Activated naive CD8-positive, alpha-beta T cell treated with anti-CD3 and anti-CD28 coated beads, Interleukin-2, amount 10 ng/mL, durations not matched to agents 7 days and 5 days (primary cell): ENCODE measurements at regions not wholly inside any gene's neighbourhood (a gene's known extent, or its start where the extent isn't known, plus 50 kb on each side); places are given as distances from the start of the nearest gene placed in this dataset.

ENCODE experiments used
- ATAC-seq: fragments of 150-1000 bp; cut with Tn5 transposase; one replicate; pipeline ENCODE4 v1.10.0; 2021; ENCODE audit warnings: low read depth, moderate library complexity
- POLR2A ChIA-PET: fragments of 350-600 bp; sonication (Branson Sonifier 250); formaldehyde crosslinking; loops from one replicate; lab custom pipeline; 2021; ENCODE audit warnings: antibody characterized with exemption; lab: Charles Lee
- DNase-seq: peaks from one replicate; pipeline ENCODE4 v3.0.0; 2021
- H3K27ac Mint-ChIP-seq: one replicate; pipeline ENCODE4 v1.8.0; 2022; ENCODE audit warnings: mild to moderate bottlenecking, mixed read lengths
- H3K27me3 Mint-ChIP-seq: one replicate; pipeline ENCODE4 v1.8.0; 2022; ENCODE audit warnings: mild to moderate bottlenecking, moderate library complexity, mixed read lengths
- H3K36me3 Mint-ChIP-seq: one replicate; pipeline ENCODE4 v1.8.0; 2021; ENCODE audit warnings: mild to moderate bottlenecking, mixed read lengths
- H3K4me1 Mint-ChIP-seq: one replicate; pipeline ENCODE4 v1.8.0; 2021; ENCODE audit warnings: mixed read lengths
- H3K4me3 Mint-ChIP-seq: one replicate; pipeline ENCODE4 v1.8.0; 2022; ENCODE audit warnings: mild to moderate bottlenecking, moderate library complexity, mixed read lengths
- H3K9me3 Mint-ChIP-seq: one replicate; pipeline ENCODE4 v1.8.0; 2021; ENCODE audit warnings: mixed read lengths

DNA sequence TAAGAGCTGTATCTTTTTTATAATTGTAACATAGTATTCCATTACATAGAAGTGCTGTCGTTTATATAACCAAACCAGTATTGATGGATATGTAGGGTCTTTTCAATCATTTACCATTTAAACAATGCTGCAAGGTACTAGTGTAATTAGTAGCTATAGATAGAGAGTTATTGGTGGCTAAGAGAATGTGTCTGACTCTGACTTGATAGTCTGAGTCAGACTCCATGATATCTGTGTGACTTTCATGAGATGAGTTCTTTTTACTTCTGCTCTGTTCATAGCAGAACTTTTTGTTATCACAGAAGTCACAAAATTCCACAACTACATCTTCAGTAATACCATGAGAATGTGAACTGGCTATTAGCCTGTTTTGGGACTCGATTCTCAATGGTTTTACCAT lies 150.6 kb downstream of the FHIP1A start:
- ATAC-seq = no peak
- peaks cover 47% of the 10 kb centered on the region for H3K27me3 Mint-ChIP-seq
- POLR2A ChIA-PET = no interaction called here
- DNase-seq = no peak
- no peaks in the 10 kb centered on the region for H3K36me3 Mint-ChIP-seq
- H3K27ac Mint-ChIP-seq = no peak overlapping the region
- H3K9me3 Mint-ChIP-seq = no peaks in the 10 kb centered on the region
- H3K4me1 Mint-ChIP-seq = peaks cover 5% of the 10 kb centered on the region
- H3K4me3 Mint-ChIP-seq = no peak overlapping the region

DNA sequence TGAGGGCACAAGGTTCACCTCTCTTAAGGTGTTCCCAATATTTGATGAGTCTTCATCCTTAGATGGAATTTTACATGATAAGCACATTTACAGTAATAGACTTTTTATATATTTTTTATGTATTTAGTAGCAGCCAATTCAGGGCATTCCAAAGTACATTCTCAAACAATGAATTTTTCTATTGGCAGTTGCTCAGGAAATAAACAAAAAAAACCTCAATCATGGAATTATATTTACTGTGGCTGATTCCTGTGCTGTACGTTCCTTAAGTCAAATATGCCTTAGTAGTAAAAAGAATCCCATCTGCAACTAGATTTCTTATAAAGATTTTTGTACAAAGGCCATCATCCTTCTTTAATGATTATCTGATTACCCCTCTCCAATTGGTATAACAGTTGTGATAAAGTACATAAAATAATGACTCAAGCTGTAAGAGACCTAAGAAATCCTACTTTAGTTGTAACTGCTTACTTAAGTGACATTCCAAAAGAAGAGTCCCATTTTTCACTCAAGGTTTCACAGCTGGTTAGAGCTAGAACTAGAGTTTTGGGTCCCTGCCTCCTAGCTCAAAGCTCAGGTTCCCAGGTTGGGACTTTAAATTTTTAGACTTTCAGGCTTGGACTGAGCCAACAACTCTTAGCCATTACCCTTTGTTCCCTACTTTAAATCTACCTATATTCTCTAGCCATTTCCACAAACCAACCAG lies 152.7 kb downstream of the FHIP1A start:
- Mint-ChIP-seq H3K4me3 (no peak overlapping the region), H3K9me3 (no peaks in the 10 kb centered on the region), H3K27ac (no peak overlapping the region), H3K4me1 (peaks cover 4% of the 10 kb centered on the region), H3K27me3 (peaks cover 41% of the 10 kb centered on the region), H3K36me3 (no peaks in the 10 kb centered on the region)
- POLR2A ChIA-PET = no interaction called here
- ATAC-seq (no peak), DNase-seq (no peak)

DNA sequence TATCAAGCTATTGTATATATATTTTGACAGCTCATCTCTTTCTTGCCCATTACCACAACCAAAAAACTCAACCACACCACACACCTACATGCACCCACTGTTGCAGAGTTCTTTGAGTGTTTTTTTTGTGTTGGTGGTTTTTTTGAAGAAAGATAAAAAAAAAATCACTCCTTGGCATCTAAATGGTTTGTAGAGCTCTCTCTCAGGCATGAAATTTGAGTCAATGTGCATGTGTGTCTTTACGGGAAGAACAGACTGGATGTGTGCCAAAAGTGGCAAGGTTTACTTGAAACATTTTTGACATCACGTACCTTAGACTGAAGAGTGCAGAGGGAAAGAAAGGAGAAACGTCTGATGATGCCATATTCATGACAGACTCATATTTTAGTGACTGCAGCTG lies 154.2 kb downstream of the FHIP1A start:
- H3K36me3 Mint-ChIP-seq = no peaks in the 10 kb centered on the region
- peaks cover 36% of the 10 kb centered on the region for H3K27me3 Mint-ChIP-seq
- DNase-seq = no peak
- H3K4me3 Mint-ChIP-seq = no peak overlapping the region
- POLR2A ChIA-PET = no interaction called here
- no peaks in the 10 kb centered on the region for H3K9me3 Mint-ChIP-seq
- H3K27ac Mint-ChIP-seq = no peak overlapping the region
- H3K4me1 Mint-ChIP-seq = peaks cover 4% of the 10 kb centered on the region
- ATAC-seq = no peak

- Mint-ChIP-seq H3K27ac (no peak overlapping the region), H3K4me1 (peaks cover 4% of the 10 kb centered on the region), H3K9me3 (no peaks in the 10 kb centered on the region), H3K4me3 (no peak overlapping the region), H3K27me3 (peaks cover 33% of the 10 kb centered on the region), H3K36me3 (no peaks in the 10 kb centered on the region)
- ATAC-seq (no peak), DNase-seq (no peak)
- POLR2A ChIA-PET = no interaction called here
These were observed 155.3 kb downstream of the FHIP1A start for GRCh38 chr4:151564321-151564720.

GRCh38 chr4:151565583-151565982 lies 156.6 kb downstream of the FHIP1A start:
- Mint-ChIP-seq H3K4me3 (no peak overlapping the region), H3K27me3 (peaks cover 29% of the 10 kb centered on the region), H3K27ac (no peak overlapping the region), H3K36me3 (no peaks in the 10 kb centered on the region), H3K4me1 (peaks cover 4% of the 10 kb centered on the region), H3K9me3 (no peaks in the 10 kb centered on the region)
- DNase-seq (no peak), ATAC-seq (no peak)
- POLR2A ChIA-PET = no interaction called here

DNA sequence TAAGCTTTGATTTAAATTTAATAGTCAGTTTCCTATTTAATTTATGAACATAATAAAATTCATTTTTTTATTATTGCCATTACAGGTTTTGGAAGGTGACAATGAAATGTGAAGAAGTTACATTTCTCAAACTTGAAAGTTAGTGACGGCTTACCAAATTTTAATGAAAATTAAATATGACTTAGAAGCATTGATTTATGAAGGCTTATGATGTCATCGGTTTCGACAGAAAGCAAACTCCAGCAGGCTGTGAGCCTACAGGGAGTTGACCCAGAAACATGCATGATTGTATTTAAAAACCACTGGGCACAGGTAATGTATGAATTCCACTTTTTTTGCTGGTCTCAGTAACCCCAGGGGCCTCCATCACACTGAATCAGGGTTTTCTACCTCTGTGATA lies 157.1 kb downstream of the FHIP1A start:
- H3K27ac Mint-ChIP-seq = no peak overlapping the region
- H3K9me3 Mint-ChIP-seq = no peaks in the 10 kb centered on the region
- H3K4me3 Mint-ChIP-seq = no peak overlapping the region
- DNase-seq (no peak), ATAC-seq (no peak)
- peaks cover 4% of the 10 kb centered on the region for H3K4me1 Mint-ChIP-seq
- peaks cover 28% of the 10 kb centered on the region for H3K27me3 Mint-ChIP-seq
- POLR2A ChIA-PET = no interaction called here
- H3K36me3 Mint-ChIP-seq = no peaks in the 10 kb centered on the region

- Mint-ChIP-seq H3K36me3 (no peaks in the 10 kb centered on the region), H3K4me3 (no peak overlapping the region), H3K4me1 (peaks cover 4% of the 10 kb centered on the region), H3K27ac (no peak overlapping the region), H3K27me3 (peaks cover 28% of the 10 kb centered on the region), H3K9me3 (no peaks in the 10 kb centered on the region)
- ATAC-seq = no peak
- DNase-seq = no peak
- POLR2A ChIA-PET = no interaction called here
These were observed 158.1 kb downstream of the FHIP1A start for GRCh38 chr4:151567056-151567455.

GRCh38 chr4:151568966-151569365 lies 160.0 kb downstream of the FHIP1A start:
- DNase-seq = no peak
- H3K4me3 Mint-ChIP-seq = no peak overlapping the region
- no peaks in the 10 kb centered on the region for H3K9me3 Mint-ChIP-seq

DNA sequence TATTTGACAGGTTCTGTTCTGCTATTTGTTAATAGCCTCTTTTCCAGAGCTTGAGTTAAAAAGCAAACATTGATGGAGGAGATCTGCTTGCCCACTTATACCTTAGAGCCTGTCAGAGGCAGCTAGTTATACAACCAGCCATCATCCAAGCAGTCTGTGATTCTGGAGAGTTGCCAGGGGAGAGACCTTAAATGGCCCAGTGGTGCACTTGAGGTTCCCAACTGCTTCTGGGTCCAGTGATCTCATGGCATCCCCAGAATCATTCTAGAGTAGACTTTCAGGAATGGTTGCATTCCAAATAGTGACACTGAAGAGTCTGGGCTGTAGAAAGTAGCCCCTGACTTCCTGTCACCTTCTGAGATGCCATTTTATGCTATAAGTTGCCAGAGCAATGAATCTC lies 160.7 kb downstream of the FHIP1A start:
- Mint-ChIP-seq H3K36me3 (no peaks in the 10 kb centered on the region), H3K4me3 (no peak overlapping the region), H3K9me3 (no peaks in the 10 kb centered on the region), H3K27ac (no peak overlapping the region), H3K4me1 (no peaks in the 10 kb centered on the region), H3K27me3 (peaks cover 15% of the 10 kb centered on the region)
- ATAC-seq (no peak), DNase-seq (no peak)
- POLR2A ChIA-PET = no interaction called here

More at GRCh38 chr4:151568966-151569365, 160.0 kb downstream of the FHIP1A start:
- H3K4me1 Mint-ChIP-seq = no peaks in the 10 kb centered on the region
- H3K36me3 Mint-ChIP-seq = no peaks in the 10 kb centered on the region
- no peak overlapping the region for H3K27ac Mint-ChIP-seq
- ATAC-seq = no peak
- POLR2A ChIA-PET = no interaction called here
- H3K27me3 Mint-ChIP-seq = peaks cover 18% of the 10 kb centered on the region

- POLR2A ChIA-PET = no interaction called here
- H3K36me3 Mint-ChIP-seq = no peaks in the 10 kb centered on the region
- DNase-seq = no peak
- no peak overlapping the region for H3K27ac Mint-ChIP-seq
- no peaks in the 10 kb centered on the region for H3K9me3 Mint-ChIP-seq
- H3K27me3 Mint-ChIP-seq = peaks cover 10% of the 10 kb centered on the region
- no peak overlapping the region for H3K4me3 Mint-ChIP-seq
- ATAC-seq = no peak
- no peaks in the 10 kb centered on the region for H3K4me1 Mint-ChIP-seq
These were observed 164.5 kb downstream of the FHIP1A start for GRCh38 chr4:151573474-151573873.

GRCh38 chr4:151573945-151574344 lies 165.0 kb downstream of the FHIP1A start:
- Mint-ChIP-seq H3K4me3 (no peak overlapping the region), H3K36me3 (no peaks in the 10 kb centered on the region), H3K27me3 (peaks cover 8% of the 10 kb centered on the region), H3K27ac (no peak overlapping the region), H3K9me3 (no peaks in the 10 kb centered on the region), H3K4me1 (no peaks in the 10 kb centered on the region)
- POLR2A ChIA-PET = no interaction called here
- no peak for DNase-seq
- ATAC-seq = no peak

GRCh38 chr4:151574968-151575367 lies 166.0 kb downstream of the FHIP1A start:
- Mint-ChIP-seq H3K4me3 (no peak overlapping the region), H3K4me1 (no peaks in the 10 kb centered on the region), H3K9me3 (no peaks in the 10 kb centered on the region), H3K27me3 (peaks cover 8% of the 10 kb centered on the region), H3K36me3 (no peaks in the 10 kb centered on the region), H3K27ac (no peak overlapping the region)
- DNase-seq (no peak), ATAC-seq (no peak)
- POLR2A ChIA-PET = no interaction called here

GRCh38 chr4:151575646-151576045 lies 166.7 kb downstream of the FHIP1A start:
- Mint-ChIP-seq H3K27ac (no peak overlapping the region), H3K36me3 (no peaks in the 10 kb centered on the region)
- no peak for DNase-seq

GRCh38 chr4:151576627-151577026 lies 167.7 kb downstream of the FHIP1A start:
- DNase-seq (no peak), ATAC-seq (no peak)
- POLR2A ChIA-PET = no interaction called here

More at GRCh38 chr4:151575646-151576045, 166.7 kb downstream of the FHIP1A start:
- POLR2A ChIA-PET = no interaction called here
- Mint-ChIP-seq H3K27me3 (peaks cover 6% of the 10 kb centered on the region), H3K4me1 (no peaks in the 10 kb centered on the region), H3K9me3 (no peaks in the 10 kb centered on the region), H3K4me3 (no peak overlapping the region)
- no peak for ATAC-seq

More at GRCh38 chr4:151576627-151577026, 167.7 kb downstream of the FHIP1A start:
- H3K4me1 Mint-ChIP-seq = no peaks in the 10 kb centered on the region
- H3K4me3 Mint-ChIP-seq = no peak overlapping the region
- H3K9me3 Mint-ChIP-seq = no peaks in the 10 kb centered on the region
- peaks cover 6% of the 10 kb centered on the region for H3K27me3 Mint-ChIP-seq
- no peak overlapping the region for H3K27ac Mint-ChIP-seq
- no peaks in the 10 kb centered on the region for H3K36me3 Mint-ChIP-seq
